Activated T-helper 17 cell treated with anti-CD3 and anti-CD28 coated beads, Interleukin-2, amount 50 U/mL, for 72 hours (primary cell): ENCODE measurements at regions not wholly inside any gene's neighbourhood (a gene's known extent, or its start where the extent isn't known, plus 50 kb on each side); places are given as distances from the start of the nearest gene placed in this dataset.

ENCODE experiments used
- ATAC-seq: fragments of 150-1000 bp; cut with Tn5 transposase; replicated peaks from 2 replicates; pipeline ENCODE4 v1.10.0; 2021; ENCODE audit warnings: mild to moderate bottlenecking, moderate library complexity
- H3K27ac Mint-ChIP-seq: one replicate; pipeline ENCODE4 v1.8.0; 2022; ENCODE audit warnings: mixed read lengths
- H3K27me3 Mint-ChIP-seq: one replicate; pipeline ENCODE4 v1.8.0; 2022; ENCODE audit warnings: mixed read lengths
- H3K36me3 Mint-ChIP-seq: one replicate; pipeline ENCODE4 v1.8.0; 2022; ENCODE audit warnings: low read depth, mild to moderate bottlenecking, mixed read lengths
- H3K4me1 Mint-ChIP-seq: one replicate; pipeline ENCODE4 v1.8.0; 2022; ENCODE audit warnings: mixed read lengths
- H3K4me3 Mint-ChIP-seq: one replicate; pipeline ENCODE4 v1.8.0; 2022; ENCODE audit warnings: mild to moderate bottlenecking, mixed read lengths
- H3K9me3 Mint-ChIP-seq: one replicate; pipeline ENCODE4 v1.8.0; 2022; ENCODE audit warnings: mixed read lengths

DNA sequence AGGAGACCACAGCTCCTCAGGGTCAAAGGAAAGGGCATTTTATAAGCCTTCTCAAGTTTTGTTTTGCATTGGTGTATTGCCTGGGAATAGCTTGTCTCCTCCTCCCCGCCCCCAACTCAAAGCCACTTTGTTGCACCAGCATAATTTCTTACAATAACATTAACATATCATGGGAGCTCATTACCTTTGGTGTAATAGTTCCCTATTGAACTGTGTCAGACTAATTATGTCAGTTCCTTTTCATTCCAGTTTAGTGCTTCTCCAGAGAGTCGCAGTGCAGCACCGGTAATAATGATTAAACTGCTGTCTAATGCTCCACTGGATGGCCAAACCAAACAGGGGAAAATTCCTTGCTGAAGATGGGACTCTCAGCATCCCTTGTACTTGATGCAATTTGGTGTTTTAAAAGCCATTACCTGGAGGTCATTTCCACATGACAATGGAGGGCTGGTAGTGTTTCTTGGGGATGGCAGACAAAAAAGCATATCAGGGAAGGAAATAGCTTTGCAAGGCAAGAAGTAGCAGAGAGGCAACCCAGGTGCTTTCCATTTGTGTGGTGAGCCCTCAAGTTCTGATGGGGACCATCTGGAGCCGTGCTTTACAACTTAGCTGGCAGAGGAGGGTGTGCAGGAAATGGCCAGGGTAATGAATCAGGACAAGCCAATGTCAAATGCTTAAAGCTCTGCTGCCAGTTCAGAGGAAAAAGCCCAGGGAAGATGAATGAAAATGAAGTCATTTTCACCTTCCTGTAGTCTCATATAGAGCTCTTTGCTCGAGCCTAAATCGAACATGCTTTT is 91.5 kb upstream of the NLRP1 start:
- Mint-ChIP-seq H3K9me3 (peaks cover 5% of the 10 kb centered on the region), H3K36me3 (no peaks in the 10 kb centered on the region), H3K27ac (no peak overlapping the region), H3K4me1 (peaks cover 5% of the 10 kb centered on the region), H3K4me3 (no peak overlapping the region), H3K27me3 (peaks cover 31% of the 10 kb centered on the region)
- ATAC-seq: no peak

DNA sequence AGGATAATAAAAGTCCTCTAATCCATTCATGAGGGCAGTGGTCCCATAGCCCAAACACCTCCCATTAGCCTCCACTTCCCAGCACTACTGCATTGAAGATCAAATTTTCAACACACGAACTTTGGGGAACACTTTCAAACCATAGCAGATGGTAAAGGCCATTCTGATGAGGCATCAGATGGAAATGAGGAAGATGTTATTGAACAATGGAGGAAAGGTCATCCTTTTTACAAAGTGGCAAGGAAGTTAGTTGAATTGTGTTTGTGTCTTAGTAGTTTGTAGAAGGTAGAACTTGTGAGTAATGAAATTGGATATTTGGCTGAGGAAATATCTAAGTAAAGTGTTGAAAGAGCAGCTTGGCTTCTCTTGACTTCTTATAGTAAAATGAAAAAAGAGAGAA is 93.3 kb upstream of the NLRP1 start:
- no peak for ATAC-seq
- peaks cover 5% of the 10 kb centered on the region for H3K4me1 Mint-ChIP-seq
- H3K27ac Mint-ChIP-seq: no peak overlapping the region
- H3K36me3 Mint-ChIP-seq: no peaks in the 10 kb centered on the region
- H3K27me3 Mint-ChIP-seq: peaks cover 45% of the 10 kb centered on the region
- H3K9me3 Mint-ChIP-seq: peaks cover 5% of the 10 kb centered on the region
- no peak overlapping the region for H3K4me3 Mint-ChIP-seq

- H3K4me1 Mint-ChIP-seq: peaks cover 1% of the 10 kb centered on the region
- peaks cover 5% of the 10 kb centered on the region for H3K9me3 Mint-ChIP-seq
- H3K4me3 Mint-ChIP-seq: no peak overlapping the region
- no peak for ATAC-seq
- H3K27me3 Mint-ChIP-seq: peaks cover 44% of the 10 kb centered on the region
- no peaks in the 10 kb centered on the region for H3K36me3 Mint-ChIP-seq
- no peak overlapping the region for H3K27ac Mint-ChIP-seq
These were observed 93.9 kb upstream of the NLRP1 start for GRCh38 chr17:5678171-5678570.

- Mint-ChIP-seq H3K4me1 (no peaks in the 10 kb centered on the region), H3K36me3 (no peaks in the 10 kb centered on the region), H3K27ac (no peak overlapping the region), H3K9me3 (peaks cover 5% of the 10 kb centered on the region), H3K27me3 (peaks cover 39% of the 10 kb centered on the region), H3K4me3 (no peak overlapping the region)
- no peak for ATAC-seq
These were observed 96.5 kb upstream of the NLRP1 start for GRCh38 chr17:5680766-5681165.

DNA sequence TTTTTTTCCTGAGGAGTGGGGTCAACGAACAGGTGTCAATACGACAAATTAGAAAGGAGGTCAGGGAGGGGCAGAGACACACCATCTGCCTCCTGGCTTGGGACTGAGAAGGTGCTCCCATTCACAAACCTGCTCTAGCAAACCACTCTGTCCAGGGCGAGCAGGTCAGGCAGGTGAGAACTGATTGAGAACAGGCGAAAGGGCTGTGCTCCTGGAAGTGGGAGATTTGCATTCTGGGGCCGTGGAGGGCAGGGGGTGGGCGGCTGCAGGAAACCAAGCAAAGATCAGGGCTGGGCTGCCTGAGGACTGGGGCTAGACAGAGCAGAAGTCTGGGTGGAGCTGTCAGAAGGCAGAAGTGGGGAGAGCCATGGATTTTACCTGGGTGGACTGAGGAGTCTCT is 98.9 kb upstream of the NLRP1 start:
- H3K27ac Mint-ChIP-seq: no peak overlapping the region
- H3K4me3 Mint-ChIP-seq: no peak overlapping the region
- ATAC-seq: no peak
- peaks cover 5% of the 10 kb centered on the region for H3K9me3 Mint-ChIP-seq
- no peaks in the 10 kb centered on the region for H3K4me1 Mint-ChIP-seq
- peaks cover 32% of the 10 kb centered on the region for H3K27me3 Mint-ChIP-seq
- no peaks in the 10 kb centered on the region for H3K36me3 Mint-ChIP-seq

DNA sequence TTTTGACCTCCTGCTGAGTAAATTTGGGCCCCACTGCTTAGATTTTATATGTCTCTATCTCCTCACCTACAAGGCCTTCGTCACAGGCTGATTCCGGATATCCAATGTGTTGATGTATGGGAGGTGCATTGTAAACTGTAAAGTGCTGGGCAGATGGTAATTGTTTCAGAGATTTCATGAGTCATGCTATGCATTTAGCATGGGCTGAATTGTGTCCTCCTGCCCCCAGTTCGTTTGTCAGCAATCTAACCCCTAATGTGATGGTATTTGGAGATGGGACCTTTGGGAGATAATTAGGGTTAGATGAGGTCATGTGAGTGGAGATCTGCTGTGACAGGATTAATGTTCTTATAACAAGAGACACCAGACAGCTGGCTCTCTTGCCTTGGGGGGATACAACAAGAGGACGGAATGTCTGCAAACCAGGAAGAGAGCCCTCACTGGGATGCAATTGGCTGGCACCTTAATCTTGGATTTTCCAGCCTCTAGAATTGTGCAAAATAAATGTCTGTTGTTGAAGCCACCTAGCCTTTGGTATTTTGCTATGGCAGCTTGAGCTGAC is 101.8 kb upstream of the NLRP1 start:
- peaks cover 32% of the 10 kb centered on the region for H3K27me3 Mint-ChIP-seq
- no peak overlapping the region for H3K4me3 Mint-ChIP-seq
- H3K36me3 Mint-ChIP-seq: no peaks in the 10 kb centered on the region

DNA sequence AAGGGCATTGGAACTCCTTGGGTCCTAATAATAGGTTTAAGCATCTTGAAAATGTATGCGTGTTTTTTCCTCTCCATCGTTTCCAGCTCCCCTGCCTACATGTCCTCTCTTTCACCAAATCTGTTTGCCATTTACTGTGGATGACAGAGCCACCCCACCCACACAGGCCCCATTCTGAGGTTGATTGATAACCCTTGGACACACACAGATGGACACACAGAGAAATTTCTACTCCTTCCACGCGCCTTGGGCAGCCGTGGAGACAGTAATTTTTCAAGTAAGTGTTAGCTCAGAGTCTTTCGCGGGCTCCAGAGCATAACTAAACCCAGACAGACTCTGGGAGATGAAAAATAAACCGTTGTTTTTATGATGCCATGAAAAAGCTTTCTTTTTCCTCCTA is 103.3 kb upstream of the NLRP1 start:
- H3K9me3 Mint-ChIP-seq: no peaks in the 10 kb centered on the region
- no peak for ATAC-seq
- H3K36me3 Mint-ChIP-seq: no peaks in the 10 kb centered on the region
- H3K27ac Mint-ChIP-seq: no peak overlapping the region
- no peaks in the 10 kb centered on the region for H3K4me1 Mint-ChIP-seq
- H3K4me3 Mint-ChIP-seq: no peak overlapping the region
- H3K27me3 Mint-ChIP-seq: peaks cover 25% of the 10 kb centered on the region

More for the DNA sequence above, 101.8 kb upstream of the NLRP1 start:
- ATAC-seq: no peak
- Mint-ChIP-seq H3K27ac (no peak overlapping the region), H3K4me1 (no peaks in the 10 kb centered on the region), H3K9me3 (no peaks in the 10 kb centered on the region)

DNA sequence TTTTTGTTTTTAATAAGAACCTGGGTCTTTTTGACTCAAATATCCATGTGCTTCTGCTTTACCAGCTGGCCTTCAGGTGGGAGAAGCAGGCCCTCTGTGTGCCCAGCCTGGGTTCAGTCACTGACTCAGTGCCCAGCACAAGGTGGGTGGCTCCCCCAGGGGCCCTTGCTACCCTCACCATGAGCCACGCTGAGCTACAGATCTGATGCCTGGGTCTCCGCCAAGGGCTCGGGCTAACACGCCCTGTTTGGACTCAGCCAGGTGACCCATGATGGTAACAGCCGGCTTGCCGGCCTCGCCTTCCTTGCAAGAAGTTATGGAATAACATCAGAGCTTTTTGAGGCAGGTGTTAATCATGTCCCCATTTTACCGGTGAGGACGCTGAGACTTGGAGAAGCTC is 109.5 kb upstream of the NLRP1 start:
- Mint-ChIP-seq H3K36me3 (no peaks in the 10 kb centered on the region), H3K9me3 (peaks cover 1% of the 10 kb centered on the region), H3K27ac (no peak overlapping the region), H3K4me1 (no peaks in the 10 kb centered on the region), H3K4me3 (no peak overlapping the region), H3K27me3 (peaks cover 20% of the 10 kb centered on the region)
- ATAC-seq: no peak

DNA sequence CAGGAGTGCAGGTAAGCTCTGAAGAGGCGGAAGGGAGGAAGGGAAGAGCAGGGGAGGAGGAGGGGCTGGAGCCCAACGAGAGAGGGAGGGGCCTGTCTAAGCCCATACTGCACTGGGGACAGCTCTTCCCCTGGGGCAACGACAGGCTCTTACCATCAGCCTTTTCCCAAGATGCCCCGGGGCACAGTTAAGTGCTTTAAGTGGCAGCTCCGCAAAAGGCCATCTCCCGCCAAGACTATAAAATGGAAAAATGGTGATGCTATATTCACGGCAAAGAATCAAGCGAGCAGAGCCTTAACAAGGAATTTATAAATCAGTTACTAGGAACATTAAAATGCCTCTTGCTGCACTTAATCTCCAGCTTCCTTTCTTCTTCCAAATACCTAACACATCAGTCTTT is 110.2 kb upstream of the NLRP1 start:
- Mint-ChIP-seq H3K27me3 (peaks cover 23% of the 10 kb centered on the region), H3K9me3 (peaks cover 5% of the 10 kb centered on the region), H3K36me3 (no peaks in the 10 kb centered on the region), H3K4me3 (no peak overlapping the region), H3K4me1 (no peaks in the 10 kb centered on the region), H3K27ac (no peak overlapping the region)
- no peak for ATAC-seq

DNA sequence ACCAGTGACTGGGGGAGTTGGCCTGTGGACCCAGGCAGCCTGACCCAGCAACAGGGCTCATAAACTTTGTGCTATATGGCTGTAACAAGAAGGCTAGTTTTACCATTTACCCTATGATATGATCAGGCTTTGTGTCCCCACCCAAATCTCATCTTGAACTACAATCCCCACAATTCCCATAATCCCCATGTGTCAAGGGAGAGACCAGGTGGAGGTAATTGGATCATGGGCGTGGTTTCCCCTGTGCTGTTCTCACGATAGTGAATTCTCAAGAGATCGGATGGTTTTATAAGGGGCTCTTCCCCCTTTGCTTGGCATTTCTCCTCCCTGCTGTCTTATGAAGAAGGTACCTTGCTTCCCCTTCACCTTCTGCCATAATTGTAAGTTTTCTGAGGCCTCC is 111.2 kb upstream of the NLRP1 start:
- Mint-ChIP-seq H3K9me3 (peaks cover 5% of the 10 kb centered on the region), H3K4me3 (no peak overlapping the region), H3K27ac (no peak overlapping the region), H3K27me3 (peaks cover 19% of the 10 kb centered on the region), H3K4me1 (no peaks in the 10 kb centered on the region), H3K36me3 (no peaks in the 10 kb centered on the region)
- no peak for ATAC-seq

- Mint-ChIP-seq H3K27me3 (peaks cover 32% of the 10 kb centered on the region), H3K9me3 (peaks cover 5% of the 10 kb centered on the region), H3K27ac (no peak overlapping the region), H3K4me1 (no peaks in the 10 kb centered on the region), H3K4me3 (no peak overlapping the region), H3K36me3 (no peaks in the 10 kb centered on the region)
- no peak for ATAC-seq
These were observed 114.7 kb upstream of the NLRP1 start for GRCh38 chr17:5698959-5699358.

GRCh38 chr17:5699814-5700213 is 115.5 kb upstream of the NLRP1 start:
- Mint-ChIP-seq H3K27me3 (peaks cover 34% of the 10 kb centered on the region), H3K4me1 (no peaks in the 10 kb centered on the region), H3K36me3 (no peaks in the 10 kb centered on the region), H3K9me3 (peaks cover 5% of the 10 kb centered on the region), H3K4me3 (no peak overlapping the region), H3K27ac (no peak overlapping the region)
- ATAC-seq: no peak

- Mint-ChIP-seq H3K9me3 (peaks cover 5% of the 10 kb centered on the region), H3K27me3 (peaks cover 34% of the 10 kb centered on the region), H3K4me3 (no peak overlapping the region), H3K27ac (no peak overlapping the region), H3K36me3 (no peaks in the 10 kb centered on the region), H3K4me1 (no peaks in the 10 kb centered on the region)
- ATAC-seq: no peak
These were observed 116.4 kb upstream of the NLRP1 start for GRCh38 chr17:5700745-5701144.

DNA sequence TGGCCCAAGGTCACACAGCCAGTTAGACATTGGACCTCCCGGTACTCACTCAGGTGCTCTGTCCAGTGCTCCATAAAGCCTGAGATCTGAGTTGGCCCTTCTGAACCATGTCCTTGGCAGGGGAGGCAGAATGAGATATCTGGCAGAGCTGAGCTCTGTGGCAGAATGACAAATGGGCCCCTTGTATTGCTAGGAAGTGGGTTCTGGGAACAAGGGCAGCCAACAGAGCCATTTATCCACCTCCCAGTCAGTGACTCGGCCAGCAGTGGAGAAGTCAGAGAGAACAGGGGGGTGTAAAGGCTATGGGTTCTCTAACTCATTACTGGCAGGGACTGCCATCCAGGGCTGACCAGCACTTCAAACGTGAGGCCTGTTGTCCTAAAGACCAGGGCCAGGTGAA is 117.1 kb upstream of the NLRP1 start:
- Mint-ChIP-seq H3K4me1 (no peaks in the 10 kb centered on the region), H3K27me3 (peaks cover 34% of the 10 kb centered on the region), H3K36me3 (no peaks in the 10 kb centered on the region), H3K4me3 (no peak overlapping the region), H3K27ac (no peak overlapping the region), H3K9me3 (peaks cover 5% of the 10 kb centered on the region)
- no peak for ATAC-seq

DNA sequence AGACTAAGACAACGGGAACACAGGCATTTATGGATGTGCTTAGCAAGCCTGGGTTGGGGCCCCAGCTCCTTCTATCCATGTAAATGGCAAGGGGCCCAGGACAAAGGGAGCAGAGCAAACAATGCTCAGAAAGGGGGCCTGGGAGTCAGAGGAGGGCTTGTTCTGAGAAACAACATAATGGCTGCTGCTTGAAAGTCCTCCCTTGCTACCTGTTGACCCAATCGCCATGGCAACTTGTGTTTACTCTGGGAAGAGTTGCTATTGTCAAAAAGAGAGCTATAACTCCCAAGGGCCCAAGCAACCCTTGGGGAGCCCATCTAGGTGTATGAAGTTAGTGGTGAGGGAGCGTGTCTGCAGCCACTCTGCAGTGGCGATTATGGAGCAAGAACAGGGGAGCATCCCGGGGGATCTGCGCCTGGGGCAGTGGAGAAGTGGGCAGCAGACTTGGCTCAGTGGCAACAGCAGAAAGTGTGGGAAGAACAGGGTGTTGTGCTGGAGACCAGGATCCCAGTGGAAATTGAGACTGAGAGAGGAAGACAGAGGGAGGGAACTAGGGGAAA is 118.7 kb upstream of the NLRP1 start:
- H3K27me3 Mint-ChIP-seq: peaks cover 29% of the 10 kb centered on the region
- no peak overlapping the region for H3K4me3 Mint-ChIP-seq
- no peaks in the 10 kb centered on the region for H3K4me1 Mint-ChIP-seq
- ATAC-seq: no peak
- no peaks in the 10 kb centered on the region for H3K36me3 Mint-ChIP-seq
- no peak overlapping the region for H3K27ac Mint-ChIP-seq
- peaks cover 5% of the 10 kb centered on the region for H3K9me3 Mint-ChIP-seq
